Epithelial cell of esophagus (primary cell): ENCODE measurements at regions not wholly inside any gene's neighbourhood (a gene's known extent, or its start where the extent isn't known, plus 50 kb on each side); places are given as distances from the start of the nearest gene placed in this dataset.

Experiments used
- DNase-seq: peaks from one replicate; pipeline ENCODE4 v3.0.0; 2010; ENCODE audit warnings: low read depth
- H3K4me3 ChIP-seq: 2 replicates; pipeline ENCODE4 v1.5.1; 2011; ENCODE audit warnings: mild to moderate bottlenecking, low read length, control low read depth
- CTCF ChIP-seq: IDR thresholded peaks from 2 replicates; pipeline ENCODE4 v1.5.1; 2011; ENCODE audit warnings: low read depth, mild to moderate bottlenecking, low read length, control low read depth, inconsistent platforms; ENCODE audit not compliant: insufficient read depth; ENCODE audit errors: missing control alignments

GRCh38 chr13:106108346-106108745 is 427.1 kb downstream of the EFNB2 start:
- H3K4me3 ChIP-seq: no peak overlapping the region
- TF ChIP-seq CTCF: no peak
- DNase-seq: no peak

GRCh38 chr13:106107061-106107460 is 428.4 kb downstream of the EFNB2 start:
- no peak for TF ChIP-seq CTCF
- DNase-seq: no peak
- no peak overlapping the region for H3K4me3 ChIP-seq

- H3K4me3 ChIP-seq: no peak overlapping the region
- peak; percentile 82 for DNase-seq
- no peak for TF ChIP-seq CTCF
Observed at GRCh38 chr13:106105153-106105552, 430.3 kb downstream of the EFNB2 start.

GRCh38 chr13:106104281-106104901 is 431.1 kb downstream of the EFNB2 start:
- no peak for TF ChIP-seq CTCF
- no peak overlapping the region for H3K4me3 ChIP-seq
- DNase-seq: peak; percentile 87

GRCh38 chr13:106103779-106104178 is 431.7 kb downstream of the EFNB2 start:
- H3K4me3 ChIP-seq: no peak overlapping the region
- no peak for TF ChIP-seq CTCF
- DNase-seq: no peak

GRCh38 chr13:106102786-106103185 is 432.7 kb downstream of the EFNB2 start:
- TF ChIP-seq CTCF: no peak
- H3K4me3 ChIP-seq: no peak overlapping the region
- DNase-seq: no peak

- TF ChIP-seq CTCF: no peak
- H3K4me3 ChIP-seq: no peak overlapping the region
- no peak for DNase-seq
Observed at GRCh38 chr13:106101201-106101600, 434.3 kb downstream of the EFNB2 start.
